ENCODE measurements at regions not wholly inside any gene's neighbourhood (a gene's known extent, or its start where the extent isn't known, plus 50 kb on each side); places are given as distances from the start of the nearest gene placed in this dataset.

DNA sequence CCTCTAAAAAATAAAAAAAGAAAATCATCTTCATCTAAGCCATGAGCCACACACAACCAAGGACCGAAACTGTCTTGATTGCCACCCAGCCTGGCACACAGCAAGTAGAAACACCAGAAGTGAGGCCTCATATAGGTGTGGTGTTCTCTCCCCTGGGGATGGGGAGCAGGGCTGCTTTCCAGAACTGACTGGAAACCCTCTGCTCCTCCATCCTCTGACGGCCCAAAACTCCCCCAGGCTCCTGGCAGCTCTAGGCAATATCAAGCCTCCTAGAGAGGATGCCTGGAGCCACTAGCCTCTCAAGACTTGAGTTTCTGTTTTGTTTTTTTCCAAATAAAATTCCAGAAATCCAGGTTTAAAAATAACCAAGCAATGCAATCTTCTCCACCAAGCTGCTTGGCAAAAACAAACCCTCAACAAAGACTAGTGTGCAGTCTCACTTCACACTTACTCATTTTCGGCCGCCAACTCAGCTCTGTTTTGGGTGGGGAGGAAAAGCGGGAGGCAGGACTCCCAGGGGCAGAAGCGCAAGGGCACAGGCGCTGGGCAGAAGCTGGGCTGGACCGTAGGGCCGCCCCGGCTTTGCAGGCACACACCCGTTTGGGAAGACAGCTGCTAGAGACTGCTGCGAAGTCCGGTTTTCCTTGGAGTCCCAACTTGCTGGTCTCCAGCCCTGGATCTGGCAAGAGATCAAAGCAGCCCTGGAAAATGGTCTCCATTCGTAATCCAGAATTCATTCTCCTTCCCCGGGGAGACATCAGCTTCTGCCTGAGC lies 78.2 kb upstream of the CAPZB start:
- Histone ChIP-seq H2BK5ac (ENCODE audit: low read depth, low read length) (no peak overlapping the region), H4K8ac (ENCODE audit: extremely low read depth, insufficient read depth, low read length) (no peak overlapping the region; the same call in 1 of the 2 replicates), H3K79me1 (ENCODE audit: low read depth, low read length) (no peaks in the 10 kb centered on the region), H2BK20ac (ENCODE audit: low read length) (no peak overlapping the region), H4K91ac (replicated peaks; ENCODE audit: insufficient read length, low read length) (no peak overlapping the region), H2BK12ac (ENCODE audit: low read depth, low read length) (no peak overlapping the region), H3K9ac (replicated peaks in 1 of 4; ENCODE audit: extremely low read depth in 1 of 4, low read depth in 3 of 4, low read length in 3 of 4) (no peak overlapping the region), H3K4ac (replicated peaks; ENCODE audit: insufficient read length, low read depth, low read length) (no peak overlapping the region), H2BK120ac (replicated peaks; ENCODE audit: low read depth, low read length) (no peak overlapping the region), H3K27ac (ENCODE audit: low read depth, low read length) (no peak overlapping the region), H3K4me1 (replicated peaks in 1 of 4; ENCODE audit: control insufficient read depth in 3 of 4, insufficient read depth in 4 of 4, low read length in 3 of 4) (no peaks in the 10 kb centered on the region), H2BK15ac (ENCODE audit: low read length) (no peak overlapping the region), H3K4me2 (ENCODE audit: insufficient read depth in 1 of 2, low read depth in 2 of 2, low read length in 2 of 2) (no peak overlapping the region), H2AK5ac (ENCODE audit: low read depth, low read length) (no peak overlapping the region), H3K9me3 (ENCODE audit: insufficient read depth in 2 of 2, low read depth in 1 of 2, low read length in 1 of 2) (no peaks in the 10 kb centered on the region), H3K56ac (replicated peaks; ENCODE audit: insufficient read length, low read depth, low read length) (no peak overlapping the region), H4K20me1 (replicated peaks in 1 of 2; ENCODE audit: control insufficient read depth in 1 of 2, insufficient read depth in 2 of 2, low read length in 2 of 2) (no peaks in the 10 kb centered on the region), H4K5ac (ENCODE audit: insufficient read length, low read depth, low read length) (no peak overlapping the region), H3K4me3 (ENCODE audit: extremely low read depth in 1 of 4, insufficient read depth in 2 of 4, low read depth in 3 of 4, low read length in 4 of 4) (no peak overlapping the region), H3K18ac (ENCODE audit: extremely low read depth, low read length) (no peak overlapping the region), H3K27me3 (replicated peaks in 1 of 4; ENCODE audit: control insufficient read depth in 3 of 4, extremely low read depth in 1 of 4, insufficient read depth in 3 of 4, low read length in 3 of 4) (no peaks in the 10 kb centered on the region; a peak in 1 of 7 replicates), H2AFZ (ENCODE audit: low read length) (0 out of 2 replicates have a peak overlapping the region, but pooled peaks have one; percentile 23), H3K79me2 (ENCODE audit: control insufficient read depth in 1 of 2, insufficient read depth in 2 of 2, low read length in 2 of 2) (no peaks in the 10 kb centered on the region), H3K14ac (ENCODE audit: insufficient read length) (no peak overlapping the region), H3K23me2 (ENCODE audit: low read depth, low read length) (no peaks in the 10 kb centered on the region), H3K23ac (ENCODE audit: insufficient read length) (no peak overlapping the region), H3K36me3 (ENCODE audit: control insufficient read depth in 2 of 4, insufficient read depth in 4 of 4, low read length in 3 of 4) (no peaks in the 10 kb centered on the region)
- CTCF ChIA-PET (ENCODE audit: partially characterized antibody), result interaction anchor here (1.1 to 2.2 kb wide), 3 partner anchors 19 to 77 kb away, joined by 3 to 12 read pairs (median 11); no protein-coding TSS in a partner anchor
- DNase-seq (ENCODE audit: low read depth in 1 of 2, low spot score in 2 of 2) (no peak), FAIRE-seq (no peak)
- WGBS, 2 experiments (ENCODE audit: extremely low coverage in 1 of 2, insufficient coverage in 1 of 2, insufficient read length in 1 of 2, insufficient replicate concordance in 2 of 2, low coverage in 1 of 2, low lambda C conversion rate in 2 of 2, missing lambda C conversion rate in 1 of 2), result 88% methylated on average over 15 of the region's 15 CpGs; no CpG with 5 or more reads in 1 of the 2 experiments
- POLR2A ChIA-PET (ENCODE audit: partially characterized antibody), result no interaction called here
- TF ChIP-seq SIN3A (conservative IDR thresholded peaks at IDR 0.05 in 1 of 2, IDR thresholded peaks at IDR 0.05 in 1 of 2; ENCODE audit: low read depth in 1 of 2, low read length in 2 of 2) (no peak), KDM1A (IDR thresholded peaks at IDR 0.05; ENCODE audit: borderline replicate concordance, low read length) (no peak), SIRT6 (IDR thresholded peaks at IDR 0.05; ENCODE audit: low read length) (no peak), TCF12 (IDR thresholded peaks at IDR 0.05; ENCODE audit: low read depth, low read length) (no peak), FOSL1 (IDR thresholded peaks at IDR 0.05; ENCODE audit: insufficient read depth, low read depth, low read length) (no peak), JUN (IDR thresholded peaks at IDR 0.05; ENCODE audit: low read depth, low read length) (no peak), POLR2AphosphoS5 (IDR thresholded peaks at IDR 0.05; ENCODE audit: low read depth, low read length) (no peak)
- TF ChIP-seq, protein P1, sequence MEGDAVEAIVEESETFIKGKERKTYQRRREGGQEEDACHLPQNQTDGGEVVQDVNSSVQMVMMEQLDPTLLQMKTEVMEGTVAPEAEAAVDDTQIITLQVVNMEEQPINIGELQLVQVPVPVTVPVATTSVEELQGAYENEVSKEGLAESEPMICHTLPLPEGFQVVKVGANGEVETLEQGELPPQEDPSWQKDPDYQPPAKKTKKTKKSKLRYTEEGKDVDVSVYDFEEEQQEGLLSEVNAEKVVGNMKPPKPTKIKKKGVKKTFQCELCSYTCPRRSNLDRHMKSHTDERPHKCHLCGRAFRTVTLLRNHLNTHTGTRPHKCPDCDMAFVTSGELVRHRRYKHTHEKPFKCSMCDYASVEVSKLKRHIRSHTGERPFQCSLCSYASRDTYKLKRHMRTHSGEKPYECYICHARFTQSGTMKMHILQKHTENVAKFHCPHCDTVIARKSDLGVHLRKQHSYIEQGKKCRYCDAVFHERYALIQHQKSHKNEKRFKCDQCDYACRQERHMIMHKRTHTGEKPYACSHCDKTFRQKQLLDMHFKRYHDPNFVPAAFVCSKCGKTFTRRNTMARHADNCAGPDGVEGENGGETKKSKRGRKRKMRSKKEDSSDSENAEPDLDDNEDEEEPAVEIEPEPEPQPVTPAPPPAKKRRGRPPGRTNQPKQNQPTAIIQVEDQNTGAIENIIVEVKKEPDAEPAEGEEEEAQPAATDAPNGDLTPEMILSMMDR (IDR thresholded peaks at IDR 0.05; ENCODE audit: control extremely low read depth in 1 of 3, insufficient read depth in 1 of 3, low read depth in 1 of 3, low read length in 3 of 3), result no peak
- TF ChIP-seq, protein P2, sequence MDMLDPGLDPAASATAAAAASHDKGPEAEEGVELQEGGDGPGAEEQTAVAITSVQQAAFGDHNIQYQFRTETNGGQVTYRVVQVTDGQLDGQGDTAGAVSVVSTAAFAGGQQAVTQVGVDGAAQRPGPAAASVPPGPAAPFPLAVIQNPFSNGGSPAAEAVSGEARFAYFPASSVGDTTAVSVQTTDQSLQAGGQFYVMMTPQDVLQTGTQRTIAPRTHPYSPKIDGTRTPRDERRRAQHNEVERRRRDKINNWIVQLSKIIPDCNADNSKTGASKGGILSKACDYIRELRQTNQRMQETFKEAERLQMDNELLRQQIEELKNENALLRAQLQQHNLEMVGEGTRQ (IDR thresholded peaks at IDR 0.05; ENCODE audit: low read length), result no peak

Data from H1 (cell line).